GM12878 (cell line): ENCODE measurements at regions not wholly inside any gene's neighbourhood (a gene's known extent, or its start where the extent isn't known, plus 50 kb on each side); places are given as distances from the start of the nearest gene placed in this dataset.

Experiments
- ATAC-seq: fragments of 200-7000 bp; cut with Tn5 transposase; 3 replicates; pipeline ENCODE4 v1.9.1; 2020; ENCODE audit warnings: mild to moderate bottlenecking, moderate library complexity
- BruUV-seq: library from RNA; stranded (reverse); fragments of 400-500 nt; replicated peaks from 2 replicates; lab custom pipeline; 2021; lab: Mats Ljungman, UMichigan
- CTCF ChIA-PET: fragments of 300-600 bp; sonication (Branson Sonifier 250); formaldehyde crosslinking; extraction: SDS; loops from one replicate; lab custom pipeline; 2021; ENCODE audit warnings: inconsistent platforms; lab: Yijun Ruan, JAX
- POLR2A ChIA-PET: fragments of 350-600 bp; formaldehyde crosslinking; extraction: SDS; loops from one replicate; lab custom pipeline; 2021; ENCODE audit warnings: inconsistent platforms; lab: Charles Lee
- RAD21 ChIA-PET: fragments of 300-600 bp; sonication (Branson Sonifier 250); formaldehyde crosslinking; loops from one replicate; lab custom pipeline; 2023; ENCODE audit warnings: antibody characterized with exemption; ENCODE audit not compliant: unreplicated experiment; lab: Charles Lee
- SMC1A ChIA-PET: fragments of 300-600 bp; sonication (Branson Sonifier 250); formaldehyde crosslinking; loops from one replicate; lab custom pipeline; 2023; ENCODE audit not compliant: unreplicated experiment, uncharacterized antibody; lab: Charles Lee
- DNase-seq: peaks from one replicate; pipeline ENCODE4 v3.0.0-alpha.2; 2011; ENCODE audit warnings: low read depth, low spot score
- FAIRE-seq: peaks from 3 replicates; lab custom pipeline; 2011; peaks lifted over from hg19 to GRCh38; lab: Jason Lieb, UNC
- H2AFZ ChIP-seq: 2 replicates; pipeline ENCODE4 v1.6.0; 2011; ENCODE audit warnings: low read depth, low read length, control low read depth; ENCODE audit not compliant: control insufficient read depth
- H3K27ac ChIP-seq: 2 replicates; pipeline ENCODE4 v1.5.1; 2011; ENCODE audit warnings: control low read depth; ENCODE audit not compliant: control insufficient read depth, insufficient read depth
- H3K27me3 ChIP-seq, 2 experiments: replicated peaks in 1 of 2; 2 replicates each; pipeline versions ENCODE4 v1.6.0 to v1.6.1; 2011; ENCODE audit warnings: low read length in 1 of 2; ENCODE audit not compliant: control insufficient read depth in 2 of 2, insufficient read depth in 2 of 2
- H3K36me3 ChIP-seq, 2 experiments: 2 replicates each; pipeline ENCODE4 v1.5.1; 2011; ENCODE audit warnings: low read length in 1 of 2; ENCODE audit not compliant: control insufficient read depth in 2 of 2, insufficient read depth in 2 of 2
- H3K4me1 ChIP-seq: 2 replicates; pipeline ENCODE4 v1.6.1; 2011; ENCODE audit warnings: mild to moderate bottlenecking, low read length, moderate library complexity, mixed read lengths; ENCODE audit not compliant: control insufficient read depth, insufficient read depth
- H3K4me2 ChIP-seq: 2 replicates; pipeline ENCODE4 v1.6.0; 2011; ENCODE audit warnings: control low read depth; ENCODE audit not compliant: control insufficient read depth, insufficient read depth
- H3K4me3 ChIP-seq: fragments of 200-600 bp; sonication (generic); 2 replicates; pipeline ENCODE4 v1.5.1; 2016
- H3K79me2 ChIP-seq: 2 replicates; pipeline ENCODE4 v1.6.0; 2011; ENCODE audit warnings: low read length; ENCODE audit not compliant: control insufficient read depth, insufficient read depth
- H3K9ac ChIP-seq: 2 replicates; pipeline ENCODE4 v1.8.0; 2011; ENCODE audit warnings: low read length, control low read depth, mixed read lengths; ENCODE audit not compliant: control insufficient read depth, insufficient read depth
- H3K9me3 ChIP-seq: replicated peaks from 3 replicates; pipeline ENCODE4 v1.5.1; 2011; ENCODE audit warnings: mild to moderate bottlenecking, low read length; ENCODE audit not compliant: control insufficient read depth, insufficient read depth
- H4K20me1 ChIP-seq: 2 replicates; pipeline ENCODE4 v1.6.0; 2011; ENCODE audit not compliant: control insufficient read depth, insufficient read depth
- CBX3 ChIP-seq: fragments of 200-600 bp; sonication (generic); IDR thresholded peaks from 2 replicates; pipeline ENCODE4 v1.6.1; 2016; ENCODE audit warnings: low read depth, borderline replicate concordance
- CREM ChIP-seq: IDR thresholded peaks from 2 replicates; pipeline ENCODE4 v1.6.1; 2014; ENCODE audit warnings: antibody characterized with exemption, low read depth
- CUX1 ChIP-seq: IDR thresholded peaks from 2 replicates; pipeline ENCODE4 v1.6.1; 2012; ENCODE audit warnings: improper control_type of control experiment, low read depth, low read length; ENCODE audit not compliant: insufficient replicate concordance
- ESRRA ChIP-seq: IDR thresholded peaks from 2 replicates; pipeline ENCODE4 v1.6.1; 2012; ENCODE audit warnings: mild to moderate bottlenecking, low read length, improper control_type of control experiment
- HCFC1 ChIP-seq: fragments of 150-350 bp; IDR thresholded peaks from 2 replicates; pipeline ENCODE4 v1.6.1; 2014; ENCODE audit warnings: low read length
- HSF1 ChIP-seq: fragments of 150-350 bp; IDR thresholded peaks from 2 replicates; pipeline ENCODE4 v1.6.1; 2014; ENCODE audit warnings: mild to moderate bottlenecking, low read depth, low read length
- IKZF2 ChIP-seq, 2 experiments: fragments of 450-650 bp; IDR thresholded peaks; 2 replicates each; pipeline ENCODE4 v1.6.1; 2017; ENCODE audit warnings: mild to moderate bottlenecking in 2 of 2, moderate library complexity in 2 of 2
- JUND ChIP-seq: IDR thresholded peaks from 2 replicates; pipeline ENCODE4 v1.6.1; 2012; ENCODE audit warnings: low read depth, mild to moderate bottlenecking, low read length, improper control_type of control experiment, moderate library complexity
- PAX8 ChIP-seq: fragments of 450-650 bp; IDR thresholded peaks from 2 replicates; pipeline ENCODE4 v1.6.1; 2017; ENCODE audit warnings: mild to moderate bottlenecking, moderate library complexity
- RAD21 ChIP-seq: IDR thresholded peaks from 2 replicates; pipeline ENCODE4 v1.6.1; 2011; ENCODE audit warnings: mild to moderate bottlenecking, low read depth, low read length, moderate library complexity; ENCODE audit not compliant: insufficient read depth
- SIN3A ChIP-seq: IDR thresholded peaks from 2 replicates; pipeline ENCODE4 v1.6.1; 2012; ENCODE audit warnings: low read depth, low read length, improper control_type of control experiment
- SPI1 ChIP-seq: IDR thresholded peaks from 2 replicates; pipeline ENCODE4 v1.6.1; 2011; ENCODE audit warnings: low read depth, mild to moderate bottlenecking, low read length, moderate library complexity, borderline replicate concordance; ENCODE audit not compliant: insufficient read depth
- SRF ChIP-seq, 2 experiments: IDR thresholded peaks; 2 replicates each; pipeline ENCODE4 v1.6.1; 2011; ENCODE audit warnings: low read depth in 2 of 2, low read length in 2 of 2, mild to moderate bottlenecking in 1 of 2, moderate library complexity in 1 of 2
- TCF7 ChIP-seq: IDR thresholded peaks from 2 replicates; pipeline ENCODE4 v1.6.1; 2014; ENCODE audit warnings: antibody characterized with exemption, borderline replicate concordance
- WGBS: methylation state at CpG from one replicate; pipeline ENCODE4 v1.1.6; 2016; ENCODE audit warnings: low lambda C conversion rate; ENCODE audit not compliant: insufficient replicate concordance, insufficient coverage; ENCODE audit errors: missing lambda C conversion rate; 5-methylcytosine and 5-hydroxymethylcytosine counted together
- in situ Hi-C: fragments of 300-500 bp; cut with MboI; formaldehyde crosslinking; loops from 9 replicates; pipeline ENCODE4 v1.14.3; 2018; ENCODE audit warnings: mixed read lengths
- intact Hi-C: fragments of 100-400 bp; cut with micrococcal nuclease; formaldehyde crosslinking; loops from one replicate; pipeline ENCODE4 v1.14.2; 2022; ENCODE audit not compliant: unreplicated experiment
- TF ChIP-seq, protein P1 (sequence below): fragments of 450-650 bp; IDR thresholded peaks from 2 replicates; pipeline ENCODE4 v1.6.1; 2018; ENCODE audit warnings: borderline replicate concordance, mild to moderate bottlenecking; ENCODE audit not compliant: partially characterized antibody
- TF ChIP-seq, protein P2 (sequence below): fragments of 450-650 bp; IDR thresholded peaks from 2 replicates; pipeline ENCODE4 v1.6.1; 2016; ENCODE audit warnings: mild to moderate bottlenecking

GRCh38 chr14:93858896-93859295 lies 68.2 kb upstream of the FAM181A start:
- no TSS peak for BruUV-seq
- Histone ChIP-seq H3K27me3 (no peaks in the 10 kb centered on the region; a peak in 1 of 4 replicates), H3K27ac (no peak overlapping the region), H3K4me2 (no peak overlapping the region), H3K9ac (no peak overlapping the region), H3K79me2 (no peaks in the 10 kb centered on the region), H3K9me3 (no peaks in the 10 kb centered on the region), H3K4me1 (no peaks in the 10 kb centered on the region), H3K36me3 (no peaks in the 10 kb centered on the region), H2AFZ (no peak overlapping the region), H4K20me1 (no peaks in the 10 kb centered on the region), H3K4me3 (no peak overlapping the region)
- ChIA-PET POLR2A (no interaction called here), SMC1A (no interaction called here), CTCF (no interaction called here), RAD21 (no interaction called here)
- no peak for ATAC-seq
- intact Hi-C loops (no loop called here), in situ Hi-C loops (no loop called here)
- no peak for DNase-seq
- no peak for FAIRE-seq
- 44% methylated on average over 17 of the region's 17 CpGs for WGBS
- TF ChIP-seq, protein P1, sequence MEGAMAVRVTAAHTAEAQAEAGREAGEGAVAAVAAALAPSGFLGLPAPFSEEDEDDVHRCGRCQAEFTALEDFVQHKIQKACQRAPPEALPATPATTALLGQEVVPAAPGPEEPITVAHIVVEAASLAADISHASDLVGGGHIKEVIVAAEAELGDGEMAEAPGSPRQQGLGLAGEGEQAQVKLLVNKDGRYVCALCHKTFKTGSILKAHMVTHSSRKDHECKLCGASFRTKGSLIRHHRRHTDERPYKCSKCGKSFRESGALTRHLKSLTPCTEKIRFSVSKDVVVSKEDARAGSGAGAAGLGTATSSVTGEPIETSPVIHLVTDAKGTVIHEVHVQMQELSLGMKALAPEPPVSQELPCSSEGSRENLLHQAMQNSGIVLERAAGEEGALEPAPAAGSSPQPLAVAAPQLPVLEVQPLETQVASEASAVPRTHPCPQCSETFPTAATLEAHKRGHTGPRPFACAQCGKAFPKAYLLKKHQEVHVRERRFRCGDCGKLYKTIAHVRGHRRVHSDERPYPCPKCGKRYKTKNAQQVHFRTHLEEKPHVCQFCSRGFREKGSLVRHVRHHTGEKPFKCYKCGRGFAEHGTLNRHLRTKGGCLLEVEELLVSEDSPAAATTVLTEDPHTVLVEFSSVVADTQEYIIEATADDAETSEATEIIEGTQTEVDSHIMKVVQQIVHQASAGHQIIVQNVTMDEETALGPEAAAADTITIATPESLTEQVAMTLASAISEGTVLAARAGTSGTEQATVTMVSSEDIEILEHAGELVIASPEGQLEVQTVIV, result no peak
- TF ChIP-seq HSF1 (no peak), PAX8 (no peak), ESRRA (no peak), SRF (IDR thresholded peaks at IDR 0.05; ENCODE audit: low read depth in 2 of 2, low read length in 2 of 2) (no peak), IKZF2 (IDR thresholded peaks at IDR 0.05) (no peak), HCFC1 (no peak), RAD21 (no peak), TCF7 (no peak), JUND (no peak), CUX1 (no peak), SIN3A (no peak), CREM (no peak), SPI1 (no peak), CBX3 (no peak)
- TF ChIP-seq, protein P2, sequence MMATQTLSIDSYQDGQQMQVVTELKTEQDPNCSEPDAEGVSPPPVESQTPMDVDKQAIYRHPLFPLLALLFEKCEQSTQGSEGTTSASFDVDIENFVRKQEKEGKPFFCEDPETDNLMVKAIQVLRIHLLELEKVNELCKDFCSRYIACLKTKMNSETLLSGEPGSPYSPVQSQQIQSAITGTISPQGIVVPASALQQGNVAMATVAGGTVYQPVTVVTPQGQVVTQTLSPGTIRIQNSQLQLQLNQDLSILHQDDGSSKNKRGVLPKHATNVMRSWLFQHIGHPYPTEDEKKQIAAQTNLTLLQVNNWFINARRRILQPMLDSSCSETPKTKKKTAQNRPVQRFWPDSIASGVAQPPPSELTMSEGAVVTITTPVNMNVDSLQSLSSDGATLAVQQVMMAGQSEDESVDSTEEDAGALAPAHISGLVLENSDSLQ, result no peak
